ACHN (cell line): ENCODE measurements at regions not wholly inside any gene's neighbourhood (a gene's known extent, or its start where the extent isn't known, plus 50 kb on each side); places are given as distances from the start of the nearest gene placed in this dataset.
"Not testable (repeated sequence)": the region's sequence is repeated elsewhere in the genome, so short reads cannot be mapped to it uniquely, and the experiment has no call there.

Source experiments
- DNase-seq: peaks from one replicate; pipeline ENCODE4 v3.0.0-alpha.2; 2015
- in situ Hi-C: cut with HindIII; loops from 2 replicates; pipeline ENCODE4 v1.10.0; 2017; ENCODE audit warnings: low sequenced_read_pairs, low pct_ligation_motif_present, low pct_unique_long_range_greater_than_20kb

DNA sequence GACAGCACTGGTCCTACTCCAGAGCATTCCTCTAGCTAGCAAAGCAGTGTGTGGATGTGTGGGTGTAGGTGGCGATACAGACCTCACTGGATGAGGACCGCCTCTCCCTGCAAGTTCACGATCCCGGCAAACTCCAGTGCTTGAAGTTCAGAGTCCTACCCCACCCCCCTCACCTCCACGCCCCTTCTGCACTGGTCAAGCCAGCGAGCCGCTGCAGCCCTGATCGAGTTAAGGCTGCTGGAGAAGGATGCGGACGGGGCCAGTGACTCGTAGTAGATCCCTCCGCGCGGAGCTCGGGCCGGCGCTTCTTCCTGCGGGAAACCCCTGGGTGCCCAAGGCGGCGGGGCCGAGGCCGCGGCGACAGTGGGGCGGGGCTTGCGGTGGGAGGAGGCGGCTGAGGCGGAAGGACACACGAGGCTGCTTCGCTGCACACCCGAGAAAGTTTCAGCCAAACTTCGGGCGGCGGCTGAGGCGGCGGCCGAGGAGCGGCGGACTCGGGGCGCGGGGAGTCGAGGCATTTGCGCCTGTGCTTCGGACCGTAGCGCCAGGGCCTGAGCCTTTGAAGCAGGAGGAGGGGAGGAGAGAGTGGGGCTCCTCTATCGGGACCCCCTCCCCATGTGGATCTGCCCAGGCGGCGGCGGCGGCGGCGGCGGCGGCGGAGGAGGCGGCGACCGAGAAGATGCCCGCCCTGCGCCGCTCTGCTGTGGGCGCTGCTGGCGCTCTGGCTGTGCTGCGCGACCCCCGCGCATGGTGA is 84.5 kb upstream of the NBPF19 start:
- in situ Hi-C loops, result not testable (repeated sequence)
- DNase-seq, result peak; percentile 89

DNA sequence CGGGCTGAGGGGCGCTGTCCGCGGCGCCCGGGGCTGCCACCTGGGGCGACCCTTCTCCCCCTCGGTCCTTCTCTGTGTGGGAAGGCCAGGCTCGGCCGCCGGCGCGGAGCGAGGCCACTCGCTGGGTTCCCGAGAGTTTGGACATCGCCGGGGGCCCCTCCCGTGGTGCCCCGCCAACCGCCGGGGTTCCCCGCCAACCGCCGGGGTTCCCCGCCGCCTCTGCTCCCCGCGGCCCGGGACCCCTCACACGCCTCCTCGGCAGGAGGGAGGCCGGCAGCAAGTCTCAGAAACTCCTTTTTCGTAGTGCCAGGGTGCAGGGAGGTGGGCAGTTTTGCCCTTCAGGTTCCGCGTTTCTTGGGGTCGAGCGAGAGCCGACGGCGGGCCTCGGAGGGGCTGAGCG is 83.9 kb upstream of the NBPF19 start:
- in situ Hi-C loops, DNase-seq: not testable (repeated sequence)

DNA sequence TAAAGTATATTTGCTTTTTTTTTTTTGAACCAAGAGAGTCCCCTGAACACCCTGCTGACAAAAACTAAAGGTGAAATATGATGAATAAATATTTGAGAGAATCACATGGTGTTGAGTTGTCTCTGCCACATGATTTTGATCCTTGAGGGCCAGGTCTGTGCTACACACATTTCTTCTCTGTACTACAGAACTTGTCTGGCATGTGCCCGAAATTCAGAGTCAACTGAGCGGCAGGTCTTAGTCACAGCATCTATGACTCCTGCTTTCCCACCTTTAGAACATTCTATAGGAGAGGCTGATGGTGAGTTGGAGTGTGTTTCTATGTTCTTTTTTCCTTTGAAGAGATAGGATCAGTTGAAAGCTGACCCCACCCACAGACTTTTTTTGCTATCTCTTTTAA is 79.0 kb upstream of the NBPF19 start:
- DNase-seq, in situ Hi-C loops: not testable (repeated sequence)

DNA sequence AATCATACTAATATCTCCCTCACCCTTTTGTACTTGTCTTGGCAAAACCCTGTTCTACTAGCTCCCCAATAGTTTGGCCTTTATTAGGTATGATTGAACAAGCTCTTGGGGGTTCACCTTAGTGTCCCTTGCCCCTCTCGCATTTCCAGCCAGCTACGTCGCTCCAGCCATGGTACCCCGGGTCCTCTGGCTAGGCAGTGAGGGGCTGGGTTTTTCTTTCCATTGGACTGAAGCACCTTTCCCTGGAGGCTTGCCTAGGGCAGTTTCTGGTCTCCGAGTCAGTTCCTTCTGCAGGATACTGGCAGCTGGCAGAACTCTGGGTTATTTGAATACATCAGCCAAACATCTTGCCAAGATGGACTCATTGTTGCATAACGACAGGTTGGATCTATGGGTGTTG is 76.3 kb upstream of the NBPF19 start:
- in situ Hi-C loops, DNase-seq: not testable (repeated sequence)

DNA sequence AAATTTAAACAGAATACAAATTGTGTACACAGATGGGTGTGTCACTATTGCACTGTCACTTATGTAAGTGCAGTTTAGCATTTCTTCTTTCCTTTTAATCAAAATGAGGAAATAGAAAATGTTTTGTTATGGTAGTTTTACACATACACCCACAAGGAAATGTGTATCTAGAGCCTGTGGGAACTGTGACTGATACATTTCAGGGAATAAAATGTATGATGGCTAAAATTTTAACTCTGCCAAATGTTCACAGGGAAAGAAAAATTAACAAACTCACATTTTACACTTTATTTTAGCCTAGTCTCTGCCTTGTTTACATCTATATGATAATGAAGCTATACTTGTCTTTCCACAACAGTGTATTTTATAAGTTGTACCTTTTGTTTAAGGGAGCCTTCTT is 66.4 kb upstream of the NBPF19 start:
- DNase-seq, in situ Hi-C loops: not testable (repeated sequence)

DNA sequence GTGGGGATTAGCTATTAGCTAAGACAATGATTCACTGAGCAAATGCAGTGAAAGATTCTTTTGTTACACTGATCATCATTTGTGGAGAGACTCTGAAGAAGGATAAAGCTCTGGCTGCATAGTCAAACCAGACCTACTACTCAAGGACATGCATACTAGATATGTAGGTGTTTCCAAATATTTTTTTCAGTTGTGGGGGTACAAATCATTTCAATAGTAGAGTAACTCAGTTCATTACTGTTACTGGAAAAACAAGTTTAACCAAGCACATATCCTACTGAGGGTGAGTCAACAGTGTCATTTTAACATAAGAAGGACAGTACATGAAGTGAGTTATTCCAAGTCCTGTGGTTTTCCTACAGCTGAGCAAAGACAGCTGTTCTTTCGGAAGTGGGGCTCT is 59.5 kb upstream of the NBPF19 start:
- in situ Hi-C loops, DNase-seq: not testable (repeated sequence)

DNA sequence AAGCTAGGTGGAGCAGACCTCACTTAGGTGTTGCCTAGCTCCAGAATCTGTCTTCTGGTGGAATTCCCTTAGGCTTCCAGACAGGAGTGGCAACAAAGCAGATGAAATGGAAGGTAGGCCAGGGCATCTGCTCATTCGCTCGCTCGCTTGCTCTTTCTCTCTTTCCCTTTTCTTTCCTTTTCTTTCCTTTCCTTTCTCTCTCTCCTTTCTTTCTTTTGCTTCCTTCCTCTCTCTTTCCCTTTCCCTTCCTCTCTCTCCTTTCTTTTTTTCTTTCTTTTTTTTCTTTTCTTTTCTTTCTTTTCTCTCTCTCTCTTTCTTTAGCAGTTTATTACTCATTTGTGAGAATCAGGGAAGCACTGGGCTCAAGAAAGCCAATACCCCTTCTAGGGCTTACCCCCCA is 56.1 kb upstream of the NBPF19 start:
- DNase-seq, in situ Hi-C loops: not testable (repeated sequence)

DNA sequence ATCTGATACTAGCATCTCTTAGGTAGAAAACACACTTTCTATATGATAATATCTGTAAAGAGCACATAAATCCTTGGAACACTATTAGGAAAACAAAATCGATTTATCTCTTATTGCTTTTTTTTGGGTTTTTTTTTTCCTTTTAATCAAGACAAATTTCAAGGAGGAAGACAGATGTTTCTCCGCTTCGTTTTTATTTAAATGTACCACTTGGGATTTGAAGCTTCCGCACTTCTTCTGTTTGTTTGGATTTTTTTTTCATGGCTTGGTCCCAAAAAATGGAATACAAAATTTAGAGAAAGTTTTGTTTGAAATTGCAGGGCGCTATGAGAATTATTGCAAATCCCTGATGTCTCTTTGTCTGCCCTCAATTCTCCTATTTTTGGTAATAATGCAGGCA is 51.7 kb upstream of the NBPF19 start:
- DNase-seq, in situ Hi-C loops: not testable (repeated sequence)
